Limb (tissue), 2 donors: ENCODE measurements at regions not wholly inside any gene's neighbourhood (a gene's known extent, or its start where the extent isn't known, plus 50 kb on each side); places are given as distances from the start of the nearest gene placed in this dataset.

Experiments used
- DNase-seq, 2 donors: peaks; one replicate each; pipeline ENCODE4 v3.0.0-alpha.2; 2016; ENCODE audit errors: extremely low spot score in 2 of 2

GRCh38 chr3:178223876-178224275 lies 312.4 kb upstream of the KCNMB2 start:
- no peak for DNase-seq

- DNase-seq = no peak
These were observed 310.1 kb upstream of the KCNMB2 start for GRCh38 chr3:178226094-178226493.

- DNase-seq = no peak
These were observed 304.6 kb upstream of the KCNMB2 start for GRCh38 chr3:178231645-178232044.

- peak; percentile 27 to 63 for DNase-seq
These were observed 302.7 kb upstream of the KCNMB2 start for GRCh38 chr3:178233371-178234071.

GRCh38 chr3:178236555-178237277 lies 299.5 kb upstream of the KCNMB2 start:
- DNase-seq = no peak

GRCh38 chr3:178238179-178238578 lies 298.1 kb upstream of the KCNMB2 start:
- DNase-seq = no peak

- peak in 1 of 2 donors; percentile 35 for DNase-seq
These were observed 291.2 kb upstream of the KCNMB2 start for GRCh38 chr3:178244733-178245709.

GRCh38 chr3:178246004-178246403 lies 290.2 kb upstream of the KCNMB2 start:
- no peak for DNase-seq

- no peak for DNase-seq
These were observed 280.9 kb upstream of the KCNMB2 start for GRCh38 chr3:178255315-178255714.

- DNase-seq = no peak
These were observed 278.7 kb upstream of the KCNMB2 start for GRCh38 chr3:178257491-178257890.

GRCh38 chr3:178258121-178258520 lies 278.1 kb upstream of the KCNMB2 start:
- no peak for DNase-seq

- no peak for DNase-seq
These were observed 276.5 kb upstream of the KCNMB2 start for GRCh38 chr3:178259703-178260102.

GRCh38 chr3:178260887-178261565 lies 275.2 kb upstream of the KCNMB2 start:
- peak in 1 of 2 donors; percentile 20 for DNase-seq

- no peak for DNase-seq
These were observed 272.9 kb upstream of the KCNMB2 start for GRCh38 chr3:178263236-178263916.

GRCh38 chr3:178267158-178267844 lies 268.9 kb upstream of the KCNMB2 start:
- no peak for DNase-seq

GRCh38 chr3:178270838-178271237 lies 265.4 kb upstream of the KCNMB2 start:
- no peak for DNase-seq

GRCh38 chr3:178271740-178272387 lies 264.4 kb upstream of the KCNMB2 start:
- DNase-seq = no peak

- no peak for DNase-seq
These were observed 263.4 kb upstream of the KCNMB2 start for GRCh38 chr3:178272841-178273240.

- DNase-seq = no peak
These were observed 261.5 kb upstream of the KCNMB2 start for GRCh38 chr3:178274711-178275110.

GRCh38 chr3:178275311-178275710 lies 260.9 kb upstream of the KCNMB2 start:
- DNase-seq = no peak
